Ovary (tissue), 3 donors: ENCODE measurements at regions not wholly inside any gene's neighbourhood (a gene's known extent, or its start where the extent isn't known, plus 50 kb on each side); places are given as distances from the start of the nearest gene placed in this dataset.

Experiments used
- EP300 ChIP-seq: sonication (generic); formaldehyde crosslinking; IDR thresholded peaks from one replicate; pipeline ENCODE4 v1.6.1; 2017; ENCODE audit warnings: antibody characterized with exemption
- POLR2A ChIP-seq: fragments of 450-650 bp; IDR thresholded peaks from one replicate; pipeline ENCODE4 v1.6.1; 2017; ENCODE audit warnings: antibody characterized with exemption, mild to moderate bottlenecking, moderate library complexity
- TF ChIP-seq, protein P1 (sequence below), 3 donors: fragments of 450-650 bp in 2 of 3; fragments of 200-600 bp in 1 of 3; IDR thresholded peaks; one replicate each; pipeline versions ENCODE4 v1.5.1 to v1.8.0; 2016 to 2022; ENCODE audit warnings: antibody characterized with exemption in 3 of 3, mild to moderate bottlenecking in 1 of 3
- donor health status: DM: no; HTN: no; CAD: no.

DNA sequence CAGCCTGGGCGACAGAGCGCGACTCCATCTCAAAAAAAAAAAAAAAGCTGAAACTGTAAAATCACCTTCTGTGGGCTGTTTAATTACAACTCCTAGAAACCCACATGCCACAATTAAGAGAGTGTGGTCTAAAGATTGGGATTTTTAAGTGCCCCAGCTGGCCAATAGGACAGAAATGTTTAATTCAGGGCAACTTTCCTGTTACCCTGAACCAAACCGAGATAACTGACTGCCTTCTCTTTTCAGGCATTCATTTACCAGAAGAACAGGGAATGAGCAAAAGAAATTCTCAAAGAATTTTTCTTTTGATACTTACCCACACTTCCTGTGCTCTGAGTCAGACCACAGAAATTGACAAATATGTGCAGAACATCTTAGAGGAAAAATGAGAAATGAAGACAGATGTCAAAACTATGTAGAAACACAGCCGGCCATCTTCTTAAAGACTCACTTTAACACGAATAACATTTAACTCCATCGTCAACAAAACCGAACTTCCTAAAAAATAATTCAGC, 221.3 kb upstream of the DAPK1 start:
- TF ChIP-seq, protein P1, sequence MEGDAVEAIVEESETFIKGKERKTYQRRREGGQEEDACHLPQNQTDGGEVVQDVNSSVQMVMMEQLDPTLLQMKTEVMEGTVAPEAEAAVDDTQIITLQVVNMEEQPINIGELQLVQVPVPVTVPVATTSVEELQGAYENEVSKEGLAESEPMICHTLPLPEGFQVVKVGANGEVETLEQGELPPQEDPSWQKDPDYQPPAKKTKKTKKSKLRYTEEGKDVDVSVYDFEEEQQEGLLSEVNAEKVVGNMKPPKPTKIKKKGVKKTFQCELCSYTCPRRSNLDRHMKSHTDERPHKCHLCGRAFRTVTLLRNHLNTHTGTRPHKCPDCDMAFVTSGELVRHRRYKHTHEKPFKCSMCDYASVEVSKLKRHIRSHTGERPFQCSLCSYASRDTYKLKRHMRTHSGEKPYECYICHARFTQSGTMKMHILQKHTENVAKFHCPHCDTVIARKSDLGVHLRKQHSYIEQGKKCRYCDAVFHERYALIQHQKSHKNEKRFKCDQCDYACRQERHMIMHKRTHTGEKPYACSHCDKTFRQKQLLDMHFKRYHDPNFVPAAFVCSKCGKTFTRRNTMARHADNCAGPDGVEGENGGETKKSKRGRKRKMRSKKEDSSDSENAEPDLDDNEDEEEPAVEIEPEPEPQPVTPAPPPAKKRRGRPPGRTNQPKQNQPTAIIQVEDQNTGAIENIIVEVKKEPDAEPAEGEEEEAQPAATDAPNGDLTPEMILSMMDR (IDR thresholded peaks at IDR 0.05), result no peak
- TF ChIP-seq POLR2A (no peak), EP300 (no peak)
